Testis (tissue), 2 donors: ENCODE measurements at regions not wholly inside any gene's neighbourhood (a gene's known extent, or its start where the extent isn't known, plus 50 kb on each side); places are given as distances from the start of the nearest gene placed in this dataset.
"Not testable (repeated sequence)": the region's sequence is repeated elsewhere in the genome, so short reads cannot be mapped to it uniquely, and the experiment has no call there.

Source experiments
- DNase-seq: peaks from one replicate; pipeline ENCODE4 v3.0.0-alpha.2; 2019
- H3K27ac ChIP-seq, 2 donors: fragments of 200-600 bp; sonication (generic); one replicate each; pipeline ENCODE4 v1.5.1; 2019
- H3K27me3 ChIP-seq: fragments of 200-600 bp; sonication (generic); one replicate; pipeline ENCODE4 v1.5.1; 2019
- H3K36me3 ChIP-seq: fragments of 200-600 bp; sonication (generic); one replicate; pipeline ENCODE4 v1.5.1; 2017; ENCODE audit warnings: low read depth; ENCODE audit errors: missing control alignments
- H3K4me1 ChIP-seq: fragments of 200-600 bp; sonication (generic); one replicate; pipeline ENCODE4 v1.5.1; 2019
- H3K4me3 ChIP-seq, 2 donors: fragments of 200-600 bp; sonication (generic); one replicate each; pipeline ENCODE4 v1.5.1; 2017 to 2019
- H3K9me3 ChIP-seq: fragments of 200-600 bp; sonication (generic); one replicate; pipeline ENCODE4 v1.5.1; 2017
- POLR2A ChIP-seq: fragments of 450-650 bp; IDR thresholded peaks from one replicate; pipeline ENCODE4 v1.6.1; 2017; ENCODE audit warnings: antibody characterized with exemption, mild to moderate bottlenecking, moderate library complexity
- WGBS, 2 donors: methylation state at CpG; one replicate each; pipeline ENCODE4 v1.1.5; 2018; 5-methylcytosine and 5-hydroxymethylcytosine counted together
- intact Hi-C: fragments of 100-400 bp; cut with DNase I; formaldehyde crosslinking; loops from one replicate; pipeline ENCODE4 v1.15.1; 2023; ENCODE audit warnings: low total_unique reads
- TF ChIP-seq, protein P1 (sequence below), 3 experiments: fragments of 450-650 bp in 2 of 3; fragments of 200-600 bp in 1 of 3; sonication (generic) in 1 of 3; IDR thresholded peaks; one replicate each; pipeline ENCODE4 v1.5.1; 2016 to 2019; ENCODE audit warnings: antibody characterized with exemption in 3 of 3, mild to moderate bottlenecking in 2 of 3, moderate library complexity in 1 of 3

DNA sequence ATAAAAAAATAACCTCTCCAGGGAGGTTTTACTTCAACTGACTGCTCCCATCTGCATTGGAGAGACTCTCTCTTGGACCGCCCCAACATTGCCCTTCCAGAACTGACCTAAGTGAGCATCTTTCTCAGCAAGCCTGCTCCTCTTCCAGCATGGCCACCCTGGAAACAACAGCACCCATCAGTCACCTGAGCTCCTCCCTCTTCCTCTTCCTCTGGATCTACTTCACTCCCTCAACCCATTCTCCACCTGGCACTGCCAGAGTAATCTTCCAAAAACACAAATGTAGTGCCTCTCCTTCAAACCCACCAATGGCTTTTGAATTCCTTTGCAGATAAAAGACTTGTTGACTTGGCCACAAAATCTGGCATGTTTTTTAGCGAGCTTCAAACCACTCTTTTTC, 128.8 kb upstream of the NR2F2 start:
- Histone ChIP-seq H3K4me1 (no peaks in the 10 kb centered on the region), H3K27ac (no peak overlapping the region), H3K9me3 (no peaks in the 10 kb centered on the region), H3K4me3 (no peak overlapping the region), H3K27me3 (no peaks in the 10 kb centered on the region), H3K36me3 (no peaks in the 10 kb centered on the region)
- TF ChIP-seq POLR2A, result no peak
- TF ChIP-seq, protein P1, sequence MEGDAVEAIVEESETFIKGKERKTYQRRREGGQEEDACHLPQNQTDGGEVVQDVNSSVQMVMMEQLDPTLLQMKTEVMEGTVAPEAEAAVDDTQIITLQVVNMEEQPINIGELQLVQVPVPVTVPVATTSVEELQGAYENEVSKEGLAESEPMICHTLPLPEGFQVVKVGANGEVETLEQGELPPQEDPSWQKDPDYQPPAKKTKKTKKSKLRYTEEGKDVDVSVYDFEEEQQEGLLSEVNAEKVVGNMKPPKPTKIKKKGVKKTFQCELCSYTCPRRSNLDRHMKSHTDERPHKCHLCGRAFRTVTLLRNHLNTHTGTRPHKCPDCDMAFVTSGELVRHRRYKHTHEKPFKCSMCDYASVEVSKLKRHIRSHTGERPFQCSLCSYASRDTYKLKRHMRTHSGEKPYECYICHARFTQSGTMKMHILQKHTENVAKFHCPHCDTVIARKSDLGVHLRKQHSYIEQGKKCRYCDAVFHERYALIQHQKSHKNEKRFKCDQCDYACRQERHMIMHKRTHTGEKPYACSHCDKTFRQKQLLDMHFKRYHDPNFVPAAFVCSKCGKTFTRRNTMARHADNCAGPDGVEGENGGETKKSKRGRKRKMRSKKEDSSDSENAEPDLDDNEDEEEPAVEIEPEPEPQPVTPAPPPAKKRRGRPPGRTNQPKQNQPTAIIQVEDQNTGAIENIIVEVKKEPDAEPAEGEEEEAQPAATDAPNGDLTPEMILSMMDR (IDR thresholded peaks at IDR 0.05), result no peak
- intact Hi-C loops, result no loop called here
- whole genome bisulfite sequencing, 2 donors, result 92 to 94% methylated on average over 2 of the region's 2 CpGs
- no peak for DNase-seq

DNA sequence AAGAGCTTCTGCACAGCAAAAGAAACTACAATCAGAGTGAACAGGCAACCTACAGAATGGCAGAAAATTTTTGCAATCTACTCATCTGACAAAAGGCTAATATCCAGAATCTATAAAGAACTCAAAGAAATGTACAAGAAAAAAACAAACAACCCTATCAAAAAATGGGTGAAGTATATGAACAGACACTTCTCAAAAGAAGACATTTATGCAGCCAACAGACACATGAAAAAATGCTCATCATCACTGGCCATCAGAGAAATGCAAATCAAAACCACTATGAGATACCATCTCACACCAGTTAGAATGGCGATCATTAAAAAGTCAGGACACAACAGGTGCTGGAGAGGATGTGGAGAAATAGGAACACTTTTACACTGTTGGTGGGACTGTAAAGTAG, 124.9 kb upstream of the NR2F2 start:
- intact Hi-C loops, DNase-seq, H3K4me1 ChIP-seq, H3K9me3 ChIP-seq, H3K27ac ChIP-seq, H3K27me3 ChIP-seq, H3K36me3 ChIP-seq, H3K4me3 ChIP-seq: not testable (repeated sequence)
- 95% methylated on average over 1 of the region's 1 CpG for WGBS, 2 donors

DNA sequence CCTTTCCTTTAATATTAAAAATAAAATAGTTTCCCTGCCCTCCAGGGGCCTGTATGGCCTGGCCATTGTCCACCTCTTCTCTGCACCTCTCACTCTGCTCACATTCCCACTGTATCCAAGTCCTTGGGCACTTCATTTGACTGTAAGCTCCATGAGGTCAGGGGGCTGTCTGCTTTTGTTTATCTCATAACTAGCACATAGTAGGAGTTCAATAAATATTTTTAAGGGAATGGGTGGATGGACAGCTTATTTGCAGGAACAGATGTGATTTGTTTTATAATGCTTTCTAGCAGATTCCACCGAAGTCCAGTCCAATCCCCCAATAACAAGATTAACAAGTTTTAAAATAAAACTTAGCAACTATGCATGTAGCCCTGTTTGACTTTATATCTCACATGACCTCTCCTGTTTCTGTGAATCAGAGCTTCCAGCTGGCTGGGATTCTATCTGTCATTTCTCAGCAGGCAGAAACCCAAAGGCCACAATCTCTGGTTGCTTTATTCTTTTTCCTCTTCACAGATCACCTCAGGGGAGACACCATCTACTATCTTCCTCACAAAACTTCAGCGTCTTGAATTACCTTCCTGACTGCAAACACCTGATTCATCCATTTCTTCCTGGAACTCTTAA, 123.0 kb upstream of the NR2F2 start:
- no peaks in the 10 kb centered on the region for H3K4me1 ChIP-seq
- 86 to 91% methylated on average over 2 of the region's 2 CpGs for WGBS, 2 donors
- DNase-seq, result no peak
- no peak overlapping the region for H3K4me3 ChIP-seq
- H3K9me3 ChIP-seq, result no peaks in the 10 kb centered on the region
- no peaks in the 10 kb centered on the region for H3K36me3 ChIP-seq
- intact Hi-C loops, result no loop called here
- no peak overlapping the region for H3K27ac ChIP-seq
- TF ChIP-seq, protein P1 (IDR thresholded peaks at IDR 0.05), result no peak
- no peak for TF ChIP-seq POLR2A
- no peaks in the 10 kb centered on the region for H3K27me3 ChIP-seq

DNA sequence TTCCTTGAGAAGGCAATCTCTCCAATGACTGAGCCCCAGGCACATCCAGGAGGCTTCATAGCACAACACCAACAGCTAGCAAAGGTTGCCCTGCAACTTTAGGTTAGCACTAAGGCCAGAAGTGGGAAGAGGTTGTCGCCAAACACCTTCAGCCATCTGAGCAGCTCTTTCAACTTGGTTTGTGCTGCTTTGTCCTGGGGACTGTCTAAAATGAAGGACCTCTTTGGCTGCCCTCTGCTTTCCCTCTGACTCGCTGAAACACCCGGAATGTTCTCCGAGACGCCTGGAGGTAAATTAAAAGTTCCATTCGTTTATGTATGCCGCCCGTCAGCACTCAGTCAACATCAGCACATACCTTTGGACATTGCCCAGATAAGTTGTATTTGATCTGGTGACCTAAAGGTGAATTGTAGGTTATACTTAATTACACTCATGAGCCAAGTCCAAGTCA, 121.2 kb upstream of the NR2F2 start:
- Histone ChIP-seq H3K4me1 (no peaks in the 10 kb centered on the region), H3K27ac (no peak overlapping the region), H3K27me3 (no peaks in the 10 kb centered on the region), H3K4me3 (no peak overlapping the region), H3K9me3 (no peaks in the 10 kb centered on the region), H3K36me3 (no peaks in the 10 kb centered on the region)
- 59 to 70% methylated on average over 8 of the region's 8 CpGs for WGBS, 2 donors
- TF ChIP-seq POLR2A, result no peak
- TF ChIP-seq, protein P1 (IDR thresholded peaks at IDR 0.05), result no peak
- no peak for DNase-seq
- intact Hi-C loops, result no loop called here

DNA sequence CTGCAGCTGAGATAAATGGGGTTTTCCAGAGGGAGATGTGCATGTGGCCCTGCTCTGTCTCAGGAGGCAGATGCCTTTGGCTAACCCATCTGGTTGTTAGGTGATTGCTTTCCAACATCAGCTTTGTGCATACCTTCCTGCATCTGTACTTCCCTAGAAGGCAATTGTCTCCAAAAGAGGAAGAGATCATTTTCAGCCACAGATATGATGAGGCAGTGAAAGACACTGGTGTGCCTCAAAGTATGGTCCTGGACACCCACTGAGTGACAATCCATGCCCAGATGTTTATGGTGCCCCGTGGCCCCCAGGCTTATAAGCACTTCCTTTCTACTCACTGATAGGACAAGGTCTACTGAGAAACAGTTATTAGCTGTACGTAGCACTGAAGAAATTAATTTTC, 117.5 kb upstream of the NR2F2 start:
- H3K4me3 ChIP-seq, result no peak overlapping the region
- no peak overlapping the region for H3K27ac ChIP-seq
- no peak for DNase-seq
- 88% methylated on average over 2 of the region's 2 CpGs for WGBS, 2 donors
- H3K9me3 ChIP-seq, result no peaks in the 10 kb centered on the region
- no peaks in the 10 kb centered on the region for H3K27me3 ChIP-seq
- H3K4me1 ChIP-seq, result no peaks in the 10 kb centered on the region
- H3K36me3 ChIP-seq, result no peaks in the 10 kb centered on the region
- intact Hi-C loops, result no loop called here
- no peak for TF ChIP-seq POLR2A
- TF ChIP-seq, protein P1 (IDR thresholded peaks at IDR 0.05), result no peak
